GM23338 (cell line): ENCODE measurements at regions not wholly inside any gene's neighbourhood (a gene's known extent, or its start where the extent isn't known, plus 50 kb on each side); places are given as distances from the start of the nearest gene placed in this dataset.

ENCODE experiments used
- EZH2 ChIP-seq: fragments of 200-600 bp; sonication (generic); IDR thresholded peaks from one replicate; pipeline ENCODE4 v1.8.0; 2017; ENCODE audit warnings: antibody characterized with exemption, mild to moderate bottlenecking, low read depth; ENCODE audit not compliant: unreplicated experiment
- EZH2phosphoT487 ChIP-seq: fragments of 200-600 bp; sonication (generic); IDR thresholded peaks from one replicate; pipeline ENCODE4 v1.8.1; 2018; ENCODE audit warnings: antibody characterized with exemption; ENCODE audit not compliant: unreplicated experiment
- JUNB ChIP-seq: IDR thresholded peaks from one replicate; pipeline ENCODE4 v1.6.1; 2016; ENCODE audit warnings: antibody characterized with exemption; ENCODE audit not compliant: unreplicated experiment
- TF ChIP-seq, protein P1 (sequence below), 2 experiments: fragments of 200-600 bp in 1 of 2; sonication (generic) in 1 of 2; conservative IDR thresholded peaks; 2 replicates each; pipeline versions ENCODE4 v1.5.1 to v1.6.1; 2016 to 2017; ENCODE audit warnings: antibody characterized with exemption in 2 of 2, low read depth in 2 of 2, mild to moderate bottlenecking in 2 of 2, moderate library complexity in 1 of 2
- TF ChIP-seq, protein P2 (sequence below): IDR thresholded peaks from 2 replicates; pipeline ENCODE4 v1.6.1; 2016; ENCODE audit warnings: antibody characterized with exemption
- TF ChIP-seq, protein P3 (sequence below): IDR thresholded peaks from one replicate; pipeline ENCODE4 v1.6.1; 2018; ENCODE audit warnings: antibody characterized with exemption; ENCODE audit not compliant: unreplicated experiment

DNA sequence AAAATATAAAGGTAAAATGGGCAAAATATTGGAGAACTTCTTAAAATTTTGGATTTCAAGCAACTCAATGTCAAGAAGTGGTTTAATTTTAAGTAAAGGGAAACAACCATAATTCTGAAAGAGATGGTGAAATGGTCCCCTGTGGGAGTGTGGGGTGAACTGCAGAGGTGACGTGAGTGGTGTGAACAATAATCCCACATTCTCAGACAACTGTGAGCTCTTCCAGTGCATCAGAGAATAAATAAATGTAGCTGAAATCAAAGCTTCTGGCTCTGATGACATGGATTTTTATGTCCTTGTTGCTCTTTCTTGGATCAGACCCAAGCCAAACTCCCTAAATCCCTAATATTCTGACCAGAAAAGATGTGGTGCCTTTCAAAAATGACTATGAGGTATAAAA lies 672.7 kb downstream of the ZEB2 start:
- TF ChIP-seq EZH2phosphoT487 (no peak), EZH2 (no peak), JUNB (no peak)
- TF ChIP-seq, protein P1, sequence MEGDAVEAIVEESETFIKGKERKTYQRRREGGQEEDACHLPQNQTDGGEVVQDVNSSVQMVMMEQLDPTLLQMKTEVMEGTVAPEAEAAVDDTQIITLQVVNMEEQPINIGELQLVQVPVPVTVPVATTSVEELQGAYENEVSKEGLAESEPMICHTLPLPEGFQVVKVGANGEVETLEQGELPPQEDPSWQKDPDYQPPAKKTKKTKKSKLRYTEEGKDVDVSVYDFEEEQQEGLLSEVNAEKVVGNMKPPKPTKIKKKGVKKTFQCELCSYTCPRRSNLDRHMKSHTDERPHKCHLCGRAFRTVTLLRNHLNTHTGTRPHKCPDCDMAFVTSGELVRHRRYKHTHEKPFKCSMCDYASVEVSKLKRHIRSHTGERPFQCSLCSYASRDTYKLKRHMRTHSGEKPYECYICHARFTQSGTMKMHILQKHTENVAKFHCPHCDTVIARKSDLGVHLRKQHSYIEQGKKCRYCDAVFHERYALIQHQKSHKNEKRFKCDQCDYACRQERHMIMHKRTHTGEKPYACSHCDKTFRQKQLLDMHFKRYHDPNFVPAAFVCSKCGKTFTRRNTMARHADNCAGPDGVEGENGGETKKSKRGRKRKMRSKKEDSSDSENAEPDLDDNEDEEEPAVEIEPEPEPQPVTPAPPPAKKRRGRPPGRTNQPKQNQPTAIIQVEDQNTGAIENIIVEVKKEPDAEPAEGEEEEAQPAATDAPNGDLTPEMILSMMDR (conservative IDR thresholded peaks at IDR 0.05; ENCODE audit: low read depth in 2 of 2) = no peak
- TF ChIP-seq, protein P2, sequence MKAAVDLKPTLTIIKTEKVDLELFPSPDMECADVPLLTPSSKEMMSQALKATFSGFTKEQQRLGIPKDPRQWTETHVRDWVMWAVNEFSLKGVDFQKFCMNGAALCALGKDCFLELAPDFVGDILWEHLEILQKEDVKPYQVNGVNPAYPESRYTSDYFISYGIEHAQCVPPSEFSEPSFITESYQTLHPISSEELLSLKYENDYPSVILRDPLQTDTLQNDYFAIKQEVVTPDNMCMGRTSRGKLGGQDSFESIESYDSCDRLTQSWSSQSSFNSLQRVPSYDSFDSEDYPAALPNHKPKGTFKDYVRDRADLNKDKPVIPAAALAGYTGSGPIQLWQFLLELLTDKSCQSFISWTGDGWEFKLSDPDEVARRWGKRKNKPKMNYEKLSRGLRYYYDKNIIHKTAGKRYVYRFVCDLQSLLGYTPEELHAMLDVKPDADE = no peak
- TF ChIP-seq, protein P3, sequence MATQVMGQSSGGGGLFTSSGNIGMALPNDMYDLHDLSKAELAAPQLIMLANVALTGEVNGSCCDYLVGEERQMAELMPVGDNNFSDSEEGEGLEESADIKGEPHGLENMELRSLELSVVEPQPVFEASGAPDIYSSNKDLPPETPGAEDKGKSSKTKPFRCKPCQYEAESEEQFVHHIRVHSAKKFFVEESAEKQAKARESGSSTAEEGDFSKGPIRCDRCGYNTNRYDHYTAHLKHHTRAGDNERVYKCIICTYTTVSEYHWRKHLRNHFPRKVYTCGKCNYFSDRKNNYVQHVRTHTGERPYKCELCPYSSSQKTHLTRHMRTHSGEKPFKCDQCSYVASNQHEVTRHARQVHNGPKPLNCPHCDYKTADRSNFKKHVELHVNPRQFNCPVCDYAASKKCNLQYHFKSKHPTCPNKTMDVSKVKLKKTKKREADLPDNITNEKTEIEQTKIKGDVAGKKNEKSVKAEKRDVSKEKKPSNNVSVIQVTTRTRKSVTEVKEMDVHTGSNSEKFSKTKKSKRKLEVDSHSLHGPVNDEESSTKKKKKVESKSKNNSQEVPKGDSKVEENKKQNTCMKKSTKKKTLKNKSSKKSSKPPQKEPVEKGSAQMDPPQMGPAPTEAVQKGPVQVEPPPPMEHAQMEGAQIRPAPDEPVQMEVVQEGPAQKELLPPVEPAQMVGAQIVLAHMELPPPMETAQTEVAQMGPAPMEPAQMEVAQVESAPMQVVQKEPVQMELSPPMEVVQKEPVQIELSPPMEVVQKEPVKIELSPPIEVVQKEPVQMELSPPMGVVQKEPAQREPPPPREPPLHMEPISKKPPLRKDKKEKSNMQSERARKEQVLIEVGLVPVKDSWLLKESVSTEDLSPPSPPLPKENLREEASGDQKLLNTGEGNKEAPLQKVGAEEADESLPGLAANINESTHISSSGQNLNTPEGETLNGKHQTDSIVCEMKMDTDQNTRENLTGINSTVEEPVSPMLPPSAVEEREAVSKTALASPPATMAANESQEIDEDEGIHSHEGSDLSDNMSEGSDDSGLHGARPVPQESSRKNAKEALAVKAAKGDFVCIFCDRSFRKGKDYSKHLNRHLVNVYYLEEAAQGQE = no peak
